NCI-H526 (cell line): ENCODE measurements at regions not wholly inside any gene's neighbourhood (a gene's known extent, or its start where the extent isn't known, plus 50 kb on each side); places are given as distances from the start of the nearest gene placed in this dataset.

Source experiments
- DNase-seq, 2 experiments: peaks; one replicate each; lab custom pipeline; 2025; lab: John Stamatoyannopoulos, UW

- DNase-seq = no peak
Observed at GRCh38 chr2:65532937-65533336, 100.5 kb upstream of the SPRED2 start.

DNA sequence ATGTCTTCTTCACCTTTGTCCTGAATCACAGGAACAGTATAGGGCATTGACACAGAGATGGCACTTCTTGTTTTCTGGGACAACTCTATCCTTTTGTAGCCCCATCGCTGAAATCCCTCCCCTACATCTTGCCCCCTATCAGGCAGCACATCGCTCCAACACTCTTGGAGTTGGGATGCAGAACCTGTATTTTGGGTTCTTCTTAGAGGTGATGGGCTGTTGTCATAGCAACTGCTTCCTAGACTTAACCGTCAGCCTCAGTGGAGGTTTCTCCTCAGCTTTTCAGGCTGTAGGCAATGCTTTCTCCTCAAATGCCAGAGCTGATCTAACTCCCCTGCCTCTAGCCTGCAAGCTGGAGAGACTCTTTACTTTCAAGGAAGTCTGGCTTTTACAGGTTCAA, 99.9 kb upstream of the SPRED2 start:
- no peak for DNase-seq

GRCh38 chr2:65530547-65531320, 98.3 kb upstream of the SPRED2 start:
- no peak for DNase-seq

DNA sequence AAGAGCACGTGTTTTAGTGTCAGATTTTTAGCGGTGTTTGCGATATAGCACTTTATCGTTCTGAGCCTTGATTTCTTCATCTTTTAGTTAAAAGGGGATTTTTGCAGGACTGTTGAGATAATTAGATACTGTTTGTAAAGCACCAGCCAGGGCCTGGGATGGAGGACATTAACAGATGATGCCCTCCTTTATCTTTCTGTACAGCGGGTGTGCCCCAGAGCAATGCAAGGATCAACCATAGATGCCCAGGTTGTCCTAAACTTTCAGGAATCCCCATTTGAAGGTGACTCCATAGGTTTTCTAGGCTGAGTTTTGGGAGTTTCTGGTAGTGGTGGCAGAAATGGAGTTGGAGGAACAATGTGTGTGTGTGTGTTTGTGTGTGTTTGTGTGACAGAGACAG, 97.0 kb upstream of the SPRED2 start:
- DNase-seq = no peak

GRCh38 chr2:65528241-65528574, 95.8 kb upstream of the SPRED2 start:
- DNase-seq = no peak

GRCh38 chr2:65527451-65528240, 95.2 kb upstream of the SPRED2 start:
- no peak for DNase-seq

DNA sequence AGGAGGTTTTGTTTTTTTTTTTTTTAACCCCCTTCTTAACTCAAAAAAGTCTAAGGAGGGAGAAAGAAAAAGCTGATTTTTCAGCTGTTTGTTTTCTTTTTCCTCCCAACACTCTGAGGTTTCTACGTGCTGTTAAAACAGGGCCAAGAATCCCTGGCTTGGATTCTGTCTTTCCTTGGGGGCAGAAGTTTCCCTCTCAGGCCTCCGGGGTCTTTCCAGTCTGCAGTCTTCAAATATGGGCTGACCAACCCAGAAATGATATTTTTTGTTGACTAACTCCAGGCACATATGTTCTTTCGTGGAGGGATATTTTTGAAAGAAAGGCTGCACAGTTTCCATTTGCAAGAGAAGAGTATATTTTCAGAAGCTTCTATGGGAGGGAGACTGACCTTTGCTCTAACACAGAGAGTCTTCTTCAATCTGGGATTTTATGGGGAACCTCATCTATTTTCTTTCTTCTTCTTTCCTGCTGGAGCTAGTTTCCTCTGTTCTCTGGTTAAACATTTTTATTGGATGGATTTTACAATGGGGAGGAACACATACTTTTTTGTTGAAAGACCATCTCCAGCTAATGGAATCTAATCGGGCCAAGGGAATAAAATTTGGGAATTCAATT, 93.3 kb upstream of the SPRED2 start:
- DNase-seq = no peak

DNA sequence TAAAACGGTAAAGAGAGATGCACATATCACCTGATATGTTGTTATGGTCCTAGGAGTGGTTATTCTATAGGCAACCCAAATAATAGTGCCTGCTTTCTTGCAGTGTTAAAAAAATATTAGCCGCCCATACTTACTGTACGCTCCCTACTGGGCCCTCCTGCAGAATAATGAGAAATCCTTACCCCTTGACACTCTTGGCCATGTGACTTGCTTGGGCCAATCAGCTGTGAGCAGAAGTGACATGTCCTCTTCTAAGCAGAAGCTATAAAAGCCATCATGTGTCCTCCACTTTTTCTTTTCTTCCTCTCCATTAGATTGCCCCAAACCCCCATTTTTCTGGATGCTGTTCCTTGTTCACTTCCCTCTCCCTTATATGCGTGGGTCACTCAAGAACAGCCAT, 90.5 kb upstream of the SPRED2 start:
- no peak for DNase-seq

GRCh38 chr2:65518751-65519150, 86.4 kb upstream of the SPRED2 start:
- DNase-seq = no peak

DNA sequence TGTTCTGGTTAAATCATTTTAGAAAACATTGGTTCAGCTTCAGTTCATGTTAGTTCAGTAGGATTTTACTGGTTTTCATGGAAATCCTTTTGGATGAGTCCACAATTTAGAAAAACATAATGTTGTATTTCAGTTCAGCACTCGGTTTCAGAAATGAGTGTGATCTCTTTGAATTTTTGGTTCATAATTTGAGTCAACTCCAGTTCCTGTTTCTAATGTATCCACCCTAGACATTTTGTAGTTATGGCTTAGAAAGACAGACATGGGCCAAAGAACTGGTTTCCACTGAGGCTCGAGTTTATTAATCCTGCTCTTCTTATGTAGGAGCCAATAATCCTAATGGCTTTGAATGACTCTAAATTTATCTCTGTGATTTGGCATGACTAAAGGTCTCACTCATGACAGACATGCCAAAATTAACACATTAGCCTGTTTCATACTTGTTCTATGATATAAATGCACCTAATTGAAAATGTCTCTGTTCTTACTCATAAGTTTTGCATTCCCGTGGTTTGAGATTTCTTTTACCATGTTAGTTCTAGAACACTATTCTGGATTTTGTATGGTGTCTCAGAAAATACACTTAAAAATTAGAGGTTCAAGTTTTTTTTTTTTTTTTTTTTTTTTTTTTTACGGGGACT, 82.3 kb upstream of the SPRED2 start:
- no peak for DNase-seq

DNA sequence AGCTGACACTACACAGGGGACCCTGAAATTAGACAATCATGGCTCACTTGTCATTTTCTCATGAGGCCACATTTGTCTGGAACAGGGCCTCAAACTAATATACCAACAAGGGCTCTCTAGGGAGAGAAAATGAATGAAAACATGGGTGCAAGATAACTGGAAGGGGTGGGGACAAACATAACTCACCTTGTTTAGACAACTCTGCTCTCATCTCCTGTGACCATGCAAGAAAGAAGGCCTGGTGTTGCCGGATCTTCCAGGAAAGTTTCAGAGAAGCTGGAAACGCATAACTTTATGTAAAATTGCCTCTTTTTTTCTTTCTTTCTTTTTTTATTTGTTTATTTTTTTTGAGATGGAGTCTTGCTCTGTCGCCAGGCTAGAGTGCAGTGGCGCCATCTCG, 80.4 kb upstream of the SPRED2 start:
- DNase-seq = no peak

- DNase-seq = no peak
Observed at GRCh38 chr2:65511306-65511705, 78.9 kb upstream of the SPRED2 start.

- DNase-seq = no peak
Observed at GRCh38 chr2:65508225-65508624, 75.8 kb upstream of the SPRED2 start.

DNA sequence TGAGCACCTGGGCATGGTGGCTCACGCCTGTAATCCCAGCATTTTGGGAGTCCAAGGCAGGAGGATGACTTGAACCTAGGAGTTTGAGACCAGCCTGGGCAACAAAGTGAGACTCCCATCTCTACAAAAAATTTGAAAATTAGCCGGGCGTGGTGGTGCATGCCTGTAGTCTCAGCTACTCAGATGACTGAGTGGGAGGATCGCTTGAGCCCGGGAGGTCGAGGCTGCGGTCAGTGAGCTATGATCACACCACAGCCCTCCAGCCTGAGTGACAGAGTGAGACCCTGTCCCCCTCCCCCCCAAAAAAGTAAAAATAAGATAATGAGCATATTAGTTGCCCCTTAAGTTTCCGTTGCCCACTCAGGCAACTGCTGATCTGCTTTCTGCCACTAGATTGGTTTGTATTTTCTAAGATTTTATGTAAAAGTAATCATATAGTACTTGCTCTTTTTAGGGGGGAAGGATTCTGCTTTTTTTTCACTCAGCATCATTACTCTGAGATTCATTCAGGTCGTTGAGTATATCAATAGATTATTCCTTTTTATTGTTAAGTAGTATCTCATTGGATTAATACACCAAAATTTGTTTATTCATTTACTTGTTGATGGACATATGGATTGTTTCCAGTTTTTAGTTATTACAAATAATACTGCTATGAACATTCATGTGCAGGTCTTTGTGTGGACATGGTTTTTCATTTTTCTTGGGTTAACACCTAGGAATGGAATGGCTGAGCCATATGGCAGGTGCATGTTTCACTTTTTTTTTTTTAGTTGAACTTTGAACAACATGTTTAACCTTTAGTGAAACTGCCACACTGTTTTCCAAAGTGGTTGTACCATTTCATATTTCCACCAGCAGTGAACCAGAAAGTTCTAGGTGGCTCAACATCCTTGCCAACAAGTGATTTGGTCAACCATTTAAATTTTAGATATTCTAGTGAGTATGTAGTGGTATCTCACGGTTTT, 75.0 kb upstream of the SPRED2 start:
- no peak for DNase-seq

GRCh38 chr2:65504814-65505697, 72.7 kb upstream of the SPRED2 start:
- no peak for DNase-seq

DNA sequence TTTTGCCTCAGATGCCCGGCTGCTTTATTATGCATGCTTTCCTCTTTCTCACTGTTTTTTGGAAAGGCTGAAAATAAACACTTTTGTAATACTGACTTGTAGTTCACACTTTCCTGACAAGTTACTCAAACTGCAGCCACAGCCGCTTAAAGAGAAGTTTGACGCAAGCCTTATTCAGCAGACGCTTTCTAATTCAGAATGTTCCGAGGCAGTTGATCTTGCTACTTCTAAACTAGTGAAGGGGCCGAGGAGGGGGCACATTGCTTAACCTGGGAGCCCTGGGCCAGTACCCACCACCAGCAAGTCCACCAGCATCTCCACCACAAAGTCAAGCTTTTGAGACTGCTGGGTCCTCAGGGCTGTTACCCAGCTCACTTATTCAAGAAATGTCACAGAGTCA, 71.8 kb upstream of the SPRED2 start:
- no peak for DNase-seq

- no peak for DNase-seq
Observed at GRCh38 chr2:65503746-65504145, 71.3 kb upstream of the SPRED2 start.

DNA sequence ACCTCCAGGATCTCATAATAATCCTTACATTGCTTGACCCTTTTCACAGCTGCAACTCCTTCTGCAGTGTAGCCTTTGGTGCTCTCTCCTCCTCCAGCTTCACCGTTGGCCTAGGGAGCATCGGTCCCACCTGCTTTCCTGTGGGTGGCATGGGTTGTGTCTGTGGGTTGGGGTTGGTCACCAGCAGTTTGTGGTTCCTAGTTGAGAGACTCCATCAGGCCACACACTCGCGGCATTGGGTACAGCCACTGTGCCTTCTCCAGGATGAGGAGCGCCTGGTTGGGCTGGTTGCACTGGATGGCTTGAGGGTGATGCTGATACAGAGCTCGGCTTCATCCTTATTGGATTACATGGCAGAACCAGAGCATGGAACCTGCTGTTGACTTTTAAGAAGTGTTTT, 69.4 kb upstream of the SPRED2 start:
- DNase-seq = no peak

DNA sequence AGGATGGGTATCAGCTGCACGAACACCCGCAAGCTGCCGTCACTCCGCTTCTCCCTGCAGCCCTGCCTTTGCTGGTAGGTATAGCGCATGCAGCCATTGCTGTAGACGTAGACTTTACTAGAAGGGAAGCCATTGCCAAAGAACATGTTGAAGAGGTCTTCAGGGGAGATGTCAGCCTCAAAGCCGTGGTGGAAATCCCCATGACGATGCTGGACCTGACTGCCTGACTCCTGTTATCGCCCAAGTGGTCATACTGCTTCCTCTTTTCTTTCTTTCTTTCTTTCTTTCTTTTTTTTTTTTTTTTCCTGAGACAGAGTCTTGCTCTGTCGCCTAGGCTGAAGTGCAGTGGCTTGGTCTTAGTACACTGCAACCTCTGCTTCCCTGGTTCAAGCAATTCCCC, 68.7 kb upstream of the SPRED2 start:
- no peak for DNase-seq

DNA sequence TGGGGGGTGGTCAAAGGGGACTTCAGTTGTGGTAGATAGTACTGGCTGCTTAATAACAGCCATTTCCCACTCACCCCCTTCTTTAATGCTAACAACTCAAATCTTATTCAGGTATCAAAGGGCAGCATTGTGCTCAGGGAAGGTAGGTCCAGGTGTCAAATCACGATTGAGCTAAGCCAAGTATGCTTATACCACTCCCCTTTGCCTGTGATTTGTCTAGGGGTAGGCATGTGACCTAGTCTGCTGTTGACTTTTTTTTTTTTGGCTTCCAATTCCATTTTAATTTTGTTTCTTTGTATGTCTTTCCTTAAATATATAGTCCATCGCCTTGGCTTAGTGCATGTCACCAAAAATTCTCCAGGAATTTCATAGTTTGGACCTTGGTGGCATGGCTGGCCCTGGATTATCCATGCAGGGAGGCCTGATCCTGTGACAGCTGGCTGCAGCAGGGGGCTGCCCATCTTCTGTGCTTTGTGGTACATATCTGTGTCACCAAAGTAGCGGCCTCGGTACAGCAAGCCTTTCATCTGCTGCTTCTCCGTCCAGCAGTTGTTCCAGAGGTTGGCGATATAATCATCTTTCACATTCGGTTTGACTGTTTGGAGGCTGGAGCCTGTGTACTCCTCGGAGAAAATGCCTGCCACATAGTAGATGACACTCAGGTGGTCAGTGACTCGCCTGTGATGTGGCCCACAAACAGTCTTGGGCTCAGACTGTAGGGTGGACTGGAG, 68.1 kb upstream of the SPRED2 start:
- DNase-seq = no peak
